HepG2 (cell line): ENCODE measurements at regions not wholly inside any gene's neighbourhood (a gene's known extent, or its start where the extent isn't known, plus 50 kb on each side); places are given as distances from the start of the nearest gene placed in this dataset.

ENCODE experiments used
- ATAC-seq: fragments of 200-7000 bp; cut with Tn5 transposase; 3 replicates; pipeline ENCODE4 v1.9.1; 2020; ENCODE audit warnings: mild to moderate bottlenecking, moderate library complexity
- BruUV-seq: library from RNA; stranded (reverse); fragments of 400-500 nt; replicated peaks from 2 replicates; lab custom pipeline; 2021; lab: Mats Ljungman, UMichigan
- CTCF ChIA-PET: fragments of 300-600 bp; formaldehyde crosslinking; extraction: SDS; loops from one replicate; lab custom pipeline; 2021; ENCODE audit warnings: low total read pairs, inconsistent platforms, low intra/inter-chr PET ratio; lab: Yijun Ruan, JAX
- POLR2A ChIA-PET: fragments of 350-600 bp; sonication (Branson Sonifier 250); formaldehyde crosslinking; loops from one replicate; lab custom pipeline; 2020; ENCODE audit warnings: antibody characterized with exemption, inconsistent platforms; lab: Yijun Ruan, JAX
- DNase-seq: peaks from one replicate; pipeline ENCODE4 v3.0.0-alpha.2; 2015; ENCODE audit warnings: low spot score
- FAIRE-seq: peaks from 3 replicates; lab custom pipeline; 2011; peaks lifted over from hg19 to GRCh38; lab: Jason Lieb, UNC
- H2AFZ ChIP-seq: one replicate; pipeline ENCODE4 v1.6.1; 2011; ENCODE audit warnings: low read length, inconsistent platforms
- H3K27ac ChIP-seq: fragments of 300-600 bp; 3 replicates; pipeline ENCODE4 v1.8.0; 2011; ENCODE audit warnings: mixed run types, mild to moderate bottlenecking, mixed read lengths, low read length, inconsistent platforms; ENCODE audit not compliant: insufficient read depth; ENCODE audit errors: extremely low read length
- H3K27me3 ChIP-seq, 2 experiments: fragments of 200-600 bp in 1 of 2; 2 replicates in 1 of 2; 3 replicates in 1 of 2; pipeline versions ENCODE4 v1.6.0 to v1.8.0; 2011; ENCODE audit warnings: low read length in 2 of 2, mild to moderate bottlenecking in 2 of 2, moderate library complexity in 2 of 2, inconsistent platforms in 1 of 2; ENCODE audit not compliant: insufficient read depth in 2 of 2, control insufficient read depth in 1 of 2
- H3K36me3 ChIP-seq, 2 experiments: fragments of 200-600 bp in 1 of 2; replicated peaks in 1 of 2; 2 replicates in 1 of 2; 3 replicates in 1 of 2; pipeline versions ENCODE4 v1.5.1 to v1.8.0; 2011; ENCODE audit warnings: low read length in 2 of 2, inconsistent platforms in 1 of 2; ENCODE audit not compliant: insufficient read depth in 2 of 2, control insufficient read depth in 1 of 2
- H3K4me1 ChIP-seq: 2 replicates; pipeline ENCODE4 v1.5.1; 2012; ENCODE audit warnings: low read length, inconsistent platforms; ENCODE audit not compliant: insufficient read depth
- H3K4me2 ChIP-seq: 2 replicates; pipeline ENCODE4 v1.6.0; 2011; ENCODE audit warnings: low read depth, low read length, inconsistent platforms
- H3K4me3 ChIP-seq, 3 experiments: fragments of 200-600 bp in 1 of 3; sonication (generic), shearing (Covaris generic) in 1 of 3; replicated peaks in 1 of 3; 2 replicates each; pipeline ENCODE4 v1.5.1; 2011 to 2016; ENCODE audit warnings: low read length in 3 of 3, inconsistent platforms in 2 of 3, low read depth in 2 of 3, mild to moderate bottlenecking in 2 of 3, control low read depth in 1 of 3, mixed read lengths in 1 of 3; ENCODE audit not compliant: insufficient read depth in 1 of 3
- H3K79me2 ChIP-seq: one replicate; pipeline ENCODE4 v1.6.1; 2011; ENCODE audit warnings: low read length, inconsistent platforms; ENCODE audit not compliant: insufficient read depth
- H3K9ac ChIP-seq: 2 replicates; pipeline ENCODE4 v1.6.0; 2011; ENCODE audit warnings: mild to moderate bottlenecking, low read depth, low read length, inconsistent platforms; ENCODE audit not compliant: insufficient read depth
- H3K9me3 ChIP-seq: 2 replicates; pipeline ENCODE4 v1.5.1; 2012; ENCODE audit warnings: mild to moderate bottlenecking, low read length
- H4K20me1 ChIP-seq: 2 replicates; pipeline ENCODE4 v1.6.0; 2011; ENCODE audit warnings: inconsistent platforms, mild to moderate bottlenecking, low read length, moderate library complexity; ENCODE audit not compliant: insufficient read depth
- ARID5B ChIP-seq: IDR thresholded peaks from 2 replicates; pipeline ENCODE4 v1.4.0; 2020; ENCODE audit warnings: mild to moderate bottlenecking, missing genetic modification reagents
- ATRX ChIP-seq: sonication (generic); formaldehyde crosslinking; IDR thresholded peaks from 2 replicates; pipeline ENCODE4 v1.4.0; 2020; ENCODE audit warnings: missing genetic modification reagents, borderline replicate concordance
- FOSL2 ChIP-seq: sonication (generic); formaldehyde crosslinking; IDR thresholded peaks from 2 replicates; pipeline ENCODE4 v1.4.0; 2020; ENCODE audit warnings: missing genetic modification reagents
- HNRNPK ChIP-seq: fragments of 200-400 bp; formaldehyde crosslinking; IDR thresholded peaks from 2 replicates; pipeline ENCODE4 v1.6.1; 2018; ENCODE audit warnings: low read length, low read depth, moderate library complexity, mild to moderate bottlenecking; ENCODE audit not compliant: poor library complexity, severe bottlenecking
- IKZF5 ChIP-seq: IDR thresholded peaks from 2 replicates; pipeline ENCODE4 v1.6.1; 2018; ENCODE audit warnings: missing genetic modification reagents, mild to moderate bottlenecking, missing compliant biosample characterization
- MBD4 ChIP-seq: IDR thresholded peaks from 2 replicates; pipeline ENCODE4 v1.6.1; 2012; ENCODE audit warnings: low read length, inconsistent platforms, borderline replicate concordance
- PAXIP1 ChIP-seq: sonication (generic); formaldehyde crosslinking; conservative IDR thresholded peaks from 2 replicates; pipeline ENCODE4 v1.4.0; 2020; ENCODE audit warnings: mild to moderate bottlenecking, missing genetic modification reagents, moderate library complexity
- TBX3 ChIP-seq: fragments of 450-650 bp; IDR thresholded peaks from 2 replicates; pipeline ENCODE4 v1.6.1; 2017; ENCODE audit warnings: antibody characterized with exemption, mild to moderate bottlenecking, inconsistent platforms, borderline replicate concordance
- THYN1 ChIP-seq: sonication (generic); formaldehyde crosslinking; IDR thresholded peaks from 2 replicates; pipeline ENCODE4 v1.8.1; 2023; ENCODE audit warnings: low read depth, mild to moderate bottlenecking, moderate library complexity, missing genetic modification reagents, borderline replicate concordance
- ZNF263 ChIP-seq: sonication (generic); formaldehyde crosslinking; IDR thresholded peaks from 2 replicates; pipeline ENCODE4 v1.4.0; 2020; ENCODE audit warnings: missing genetic modification reagents
- ZNF280D ChIP-seq: sonication (generic); formaldehyde crosslinking; IDR thresholded peaks from 2 replicates; pipeline ENCODE4 v1.5.1; 2020; ENCODE audit warnings: mild to moderate bottlenecking, missing genetic modification reagents
- ZNF788 ChIP-seq: sonication (generic); formaldehyde crosslinking; IDR thresholded peaks from 2 replicates; pipeline ENCODE4 v1.5.0; 2020; ENCODE audit warnings: mild to moderate bottlenecking, missing genetic modification reagents, borderline replicate concordance
- WGBS: methylation state at CpG from one replicate; pipeline ENCODE4 v1.1.6; 2017; ENCODE audit warnings: low lambda C conversion rate; 5-methylcytosine and 5-hydroxymethylcytosine counted together
- in situ Hi-C: cut with HindIII; loops from 2 replicates; pipeline ENCODE4 v1.10.0; 2017; ENCODE audit warnings: low pct_unique_long_range_greater_than_20kb; ENCODE audit not compliant: extremely low pct_ligation_motif_present
- intact Hi-C: fragments of 100-400 bp; cut with micrococcal nuclease; formaldehyde crosslinking; loops from one replicate; pipeline ENCODE4 v1.10.0; 2022; ENCODE audit not compliant: unreplicated experiment

- no peak for FAIRE-seq
- TF ChIP-seq HNRNPK: no peak
- TF ChIP-seq PAXIP1 (CRISPR knock-in tag): no peak
- TF ChIP-seq ZNF788 (CRISPR knock-in tag): no peak
- TF ChIP-seq ARID5B (CRISPR knock-in tag): no peak
- no peak for TF ChIP-seq MBD4
- TF ChIP-seq ATRX: no peak
- no peak for TF ChIP-seq IKZF5 (CRISPR knock-in tag)
- TF ChIP-seq TBX3: no peak
- no peak for TF ChIP-seq THYN1 (CRISPR knock-in tag)
- no peak for TF ChIP-seq ZNF263
- no peak for TF ChIP-seq ZNF280D
- TF ChIP-seq FOSL2: no peak
Observed at GRCh38 chr16:49036126-49036525, 245.5 kb downstream of the CBLN1 start.

More at GRCh38 chr16:49036126-49036525, 245.5 kb downstream of the CBLN1 start:
- WGBS: 100% methylated on average over 2 of the region's 2 CpGs
- intact Hi-C loops: loop anchor here (10.0 kb wide), 1 partner anchor 869 kb away; no protein-coding TSS in a partner anchor
- H3K27ac ChIP-seq: no peak overlapping the region
- in situ Hi-C loops: no loop called here
- no peak for ATAC-seq
- no peak overlapping the region for H3K9ac ChIP-seq
- H3K9me3 ChIP-seq: no peaks in the 10 kb centered on the region
- H3K4me2 ChIP-seq: no peak overlapping the region
- DNase-seq: no peak
- no peak overlapping the region for H3K4me3 ChIP-seq
- BruUV-seq: no TSS peak
- H3K4me1 ChIP-seq: no peaks in the 10 kb centered on the region
- H3K27me3 ChIP-seq: no peaks in the 10 kb centered on the region; a peak in 1 of 5 replicates
- no peaks in the 10 kb centered on the region for H3K36me3 ChIP-seq
- H4K20me1 ChIP-seq: no peaks in the 10 kb centered on the region
- POLR2A ChIA-PET: no interaction called here
- CTCF ChIA-PET: no interaction called here
- H2AFZ ChIP-seq: no peak overlapping the region
- H3K79me2 ChIP-seq: no peaks in the 10 kb centered on the region
